ENCODE measurements at regions not wholly inside any gene's neighbourhood (a gene's known extent, or its start where the extent isn't known, plus 50 kb on each side); places are given as distances from the start of the nearest gene placed in this dataset.
"Not testable (repeated sequence)": the region's sequence is repeated elsewhere in the genome, so short reads cannot be mapped to it uniquely, and the experiment has no call there.

DNA sequence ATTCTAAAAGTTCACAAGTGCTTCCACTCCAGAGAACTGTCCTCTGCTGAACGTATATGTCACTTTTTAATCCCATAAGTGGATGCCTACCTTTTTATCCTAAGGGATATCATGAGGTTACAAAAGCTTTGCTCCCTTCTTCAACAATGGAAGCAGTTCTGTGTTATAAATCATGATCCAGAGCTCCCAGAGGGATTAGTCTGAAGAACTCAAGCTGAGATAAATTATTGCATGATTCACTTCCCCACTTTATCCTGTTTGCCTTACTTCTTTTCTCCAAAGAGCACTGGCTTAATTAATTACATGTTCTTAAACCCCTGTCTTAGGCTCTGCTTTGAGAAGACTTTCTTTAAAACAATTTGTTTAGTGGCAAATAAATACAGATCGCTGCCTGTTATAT is 246.7 kb downstream of the PCDH17 start:
- no peak overlapping the region for H3K27ac ChIP-seq (ENCODE audit: low read length)
- no peaks in the 10 kb centered on the region for H3K4me1 ChIP-seq (ENCODE audit: low read length)
- no peaks in the 10 kb centered on the region for H3K9me2 ChIP-seq (replicated peaks; ENCODE audit: insufficient read depth, low read length)
- no peak for DNase-seq
- H4K20me1 ChIP-seq (ENCODE audit: insufficient read depth, low read length) = no peaks in the 10 kb centered on the region
- no peaks in the 10 kb centered on the region for H3K9me3 ChIP-seq (replicated peaks; ENCODE audit: insufficient read depth, low read length)
- no peak overlapping the region for H3K9ac ChIP-seq (ENCODE audit: low read length)
- TF ChIP-seq, protein P1, sequence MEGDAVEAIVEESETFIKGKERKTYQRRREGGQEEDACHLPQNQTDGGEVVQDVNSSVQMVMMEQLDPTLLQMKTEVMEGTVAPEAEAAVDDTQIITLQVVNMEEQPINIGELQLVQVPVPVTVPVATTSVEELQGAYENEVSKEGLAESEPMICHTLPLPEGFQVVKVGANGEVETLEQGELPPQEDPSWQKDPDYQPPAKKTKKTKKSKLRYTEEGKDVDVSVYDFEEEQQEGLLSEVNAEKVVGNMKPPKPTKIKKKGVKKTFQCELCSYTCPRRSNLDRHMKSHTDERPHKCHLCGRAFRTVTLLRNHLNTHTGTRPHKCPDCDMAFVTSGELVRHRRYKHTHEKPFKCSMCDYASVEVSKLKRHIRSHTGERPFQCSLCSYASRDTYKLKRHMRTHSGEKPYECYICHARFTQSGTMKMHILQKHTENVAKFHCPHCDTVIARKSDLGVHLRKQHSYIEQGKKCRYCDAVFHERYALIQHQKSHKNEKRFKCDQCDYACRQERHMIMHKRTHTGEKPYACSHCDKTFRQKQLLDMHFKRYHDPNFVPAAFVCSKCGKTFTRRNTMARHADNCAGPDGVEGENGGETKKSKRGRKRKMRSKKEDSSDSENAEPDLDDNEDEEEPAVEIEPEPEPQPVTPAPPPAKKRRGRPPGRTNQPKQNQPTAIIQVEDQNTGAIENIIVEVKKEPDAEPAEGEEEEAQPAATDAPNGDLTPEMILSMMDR (IDR thresholded peaks at IDR 0.05; ENCODE audit: low read length) = no peak
- no peak for TF ChIP-seq EZH2 (optimal IDR thresholded peaks at IDR 0.05; ENCODE audit: low read depth, low read length)
- no peaks in the 10 kb centered on the region for H3K27me3 ChIP-seq (replicated peaks; ENCODE audit: insufficient read depth, low read length)
- H3K79me2 ChIP-seq (ENCODE audit: low read length) = no peaks in the 10 kb centered on the region
- H2AFZ ChIP-seq (ENCODE audit: low read length) = no peak overlapping the region
- H3K4me2 ChIP-seq (ENCODE audit: low read depth, low read length) = no peak overlapping the region
- H3F3A ChIP-seq (ENCODE audit: insufficient read depth, low read length) = no peaks in the 10 kb centered on the region
- no peak overlapping the region for H3K4me3 ChIP-seq (ENCODE audit: low read length)
- H3K36me3 ChIP-seq (replicated peaks; ENCODE audit: insufficient read depth, low read length) = no peaks in the 10 kb centered on the region

DNA sequence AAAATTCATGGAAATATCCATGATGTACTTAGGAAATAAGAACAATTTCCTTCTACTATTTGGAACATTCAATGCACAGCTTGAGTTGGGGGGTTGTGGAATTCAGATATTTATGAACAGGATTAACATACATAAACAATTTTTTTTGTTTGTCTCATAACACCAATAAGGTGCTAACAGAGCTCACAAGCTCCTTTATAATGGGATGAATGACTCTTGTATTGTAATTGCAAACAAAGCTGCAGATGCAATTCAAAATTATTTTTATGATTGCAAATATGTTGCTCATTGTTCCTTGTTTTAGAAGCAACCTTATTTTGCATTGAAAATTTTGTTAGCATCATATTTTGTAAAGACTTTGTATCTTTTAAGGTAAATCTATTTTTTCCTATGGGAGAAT is 265.7 kb downstream of the PCDH17 start:
- Histone ChIP-seq H3K27me3 (replicated peaks; ENCODE audit: insufficient read depth, low read length) (no peaks in the 10 kb centered on the region), H3K79me2 (ENCODE audit: low read length) (no peaks in the 10 kb centered on the region), H3K9ac (ENCODE audit: low read length) (no peak overlapping the region), H3K4me3 (ENCODE audit: low read length) (no peak overlapping the region), H3K4me1 (ENCODE audit: low read length) (no peaks in the 10 kb centered on the region), H3K36me3 (replicated peaks; ENCODE audit: insufficient read depth, low read length) (no peaks in the 10 kb centered on the region), H3K27ac (ENCODE audit: low read length) (no peak overlapping the region), H3K4me2 (ENCODE audit: low read depth, low read length) (no peak overlapping the region), H3K9me3 (replicated peaks; ENCODE audit: insufficient read depth, low read length) (no peaks in the 10 kb centered on the region), H2AFZ (ENCODE audit: low read length) (no peak overlapping the region), H4K20me1 (ENCODE audit: insufficient read depth, low read length) (no peaks in the 10 kb centered on the region), H3F3A (ENCODE audit: insufficient read depth, low read length) (no peaks in the 10 kb centered on the region), H3K9me2 (replicated peaks; ENCODE audit: insufficient read depth, low read length) (no peaks in the 10 kb centered on the region)
- no peak for DNase-seq
- TF ChIP-seq, protein P1 (IDR thresholded peaks at IDR 0.05; ENCODE audit: low read length) = no peak
- no peak for TF ChIP-seq EZH2 (optimal IDR thresholded peaks at IDR 0.05; ENCODE audit: low read depth, low read length)

DNA sequence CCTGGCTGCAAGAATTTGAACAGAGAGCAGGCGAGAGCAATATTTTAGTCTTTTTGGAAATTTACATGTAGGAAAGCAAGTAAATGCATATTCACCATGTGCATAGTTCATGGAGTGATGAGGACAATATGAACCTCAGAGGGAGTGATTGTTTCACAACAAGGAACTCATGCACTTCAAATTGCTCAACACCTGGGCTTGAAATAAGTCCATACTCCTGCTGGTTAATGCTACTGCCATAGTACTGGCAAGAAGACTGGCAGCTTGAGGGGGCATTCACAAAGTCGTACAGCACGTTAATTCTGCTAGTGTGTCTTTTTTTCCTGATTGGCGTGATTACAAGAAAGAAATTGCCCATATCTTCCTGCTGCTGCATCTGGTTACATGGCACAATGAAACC is 267.6 kb downstream of the PCDH17 start:
- Histone ChIP-seq H3F3A (ENCODE audit: insufficient read depth, low read length) (no peaks in the 10 kb centered on the region), H3K79me2 (ENCODE audit: low read length) (no peaks in the 10 kb centered on the region), H3K9ac (ENCODE audit: low read length) (no peak overlapping the region), H4K20me1 (ENCODE audit: insufficient read depth, low read length) (no peaks in the 10 kb centered on the region), H3K9me3 (replicated peaks; ENCODE audit: insufficient read depth, low read length) (no peaks in the 10 kb centered on the region), H3K27ac (ENCODE audit: low read length) (no peak overlapping the region), H3K4me1 (ENCODE audit: low read length) (no peaks in the 10 kb centered on the region), H3K36me3 (replicated peaks; ENCODE audit: insufficient read depth, low read length) (no peaks in the 10 kb centered on the region), H2AFZ (ENCODE audit: low read length) (no peak overlapping the region), H3K27me3 (replicated peaks; ENCODE audit: insufficient read depth, low read length) (no peaks in the 10 kb centered on the region), H3K4me3 (ENCODE audit: low read length) (no peak overlapping the region), H3K4me2 (ENCODE audit: low read depth, low read length) (no peak overlapping the region), H3K9me2 (replicated peaks; ENCODE audit: insufficient read depth, low read length) (no peaks in the 10 kb centered on the region)
- DNase-seq = no peak
- TF ChIP-seq EZH2 (optimal IDR thresholded peaks at IDR 0.05; ENCODE audit: low read depth, low read length) (no peak), EZH2phosphoT487 (IDR thresholded peaks at IDR 0.05; ENCODE audit: low read length) (no peak)
- TF ChIP-seq, protein P1 (IDR thresholded peaks at IDR 0.05; ENCODE audit: low read length) = no peak

DNA sequence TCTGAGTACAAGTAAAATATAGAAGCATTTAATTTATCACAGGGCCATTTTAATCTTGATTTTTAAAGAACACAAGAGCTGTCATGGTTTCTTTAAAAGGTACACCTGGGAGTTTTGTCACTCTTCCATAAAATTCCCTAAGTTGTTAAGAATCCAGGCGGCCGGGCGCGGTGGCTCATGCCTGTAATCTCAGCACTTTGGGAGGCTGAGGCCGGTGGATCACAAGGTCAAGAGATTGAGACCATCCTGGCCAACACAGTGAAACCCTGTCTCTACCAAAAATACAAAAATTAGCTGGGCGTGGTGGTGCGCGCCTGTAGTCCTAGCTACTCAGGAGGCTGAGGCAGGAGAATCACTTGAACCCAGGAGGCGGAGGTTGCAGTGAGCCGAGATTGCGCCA is 278.3 kb downstream of the PCDH17 start:
- not testable (repeated sequence) for H3K9me2 ChIP-seq (replicated peaks; ENCODE audit: insufficient read depth, low read length); H3K9ac ChIP-seq (ENCODE audit: low read length); H3K4me3 ChIP-seq (ENCODE audit: low read length); H3K4me2 ChIP-seq (ENCODE audit: low read depth, low read length); H3F3A ChIP-seq (ENCODE audit: insufficient read depth, low read length); H4K20me1 ChIP-seq (ENCODE audit: insufficient read depth, low read length); H3K4me1 ChIP-seq (ENCODE audit: low read length); DNase-seq; H3K79me2 ChIP-seq (ENCODE audit: low read length); H3K27ac ChIP-seq (ENCODE audit: low read length); H3K36me3 ChIP-seq (replicated peaks; ENCODE audit: insufficient read depth, low read length); H3K9me3 ChIP-seq (replicated peaks; ENCODE audit: insufficient read depth, low read length); H3K27me3 ChIP-seq (replicated peaks; ENCODE audit: insufficient read depth, low read length); H2AFZ ChIP-seq (ENCODE audit: low read length)
